ENCODE measurements at regions not wholly inside any gene's neighbourhood (a gene's known extent, or its start where the extent isn't known, plus 50 kb on each side); places are given as distances from the start of the nearest gene placed in this dataset.
"Not testable (repeated sequence)": the region's sequence is repeated elsewhere in the genome, so short reads cannot be mapped to it uniquely, and the experiment has no call there.

DNA sequence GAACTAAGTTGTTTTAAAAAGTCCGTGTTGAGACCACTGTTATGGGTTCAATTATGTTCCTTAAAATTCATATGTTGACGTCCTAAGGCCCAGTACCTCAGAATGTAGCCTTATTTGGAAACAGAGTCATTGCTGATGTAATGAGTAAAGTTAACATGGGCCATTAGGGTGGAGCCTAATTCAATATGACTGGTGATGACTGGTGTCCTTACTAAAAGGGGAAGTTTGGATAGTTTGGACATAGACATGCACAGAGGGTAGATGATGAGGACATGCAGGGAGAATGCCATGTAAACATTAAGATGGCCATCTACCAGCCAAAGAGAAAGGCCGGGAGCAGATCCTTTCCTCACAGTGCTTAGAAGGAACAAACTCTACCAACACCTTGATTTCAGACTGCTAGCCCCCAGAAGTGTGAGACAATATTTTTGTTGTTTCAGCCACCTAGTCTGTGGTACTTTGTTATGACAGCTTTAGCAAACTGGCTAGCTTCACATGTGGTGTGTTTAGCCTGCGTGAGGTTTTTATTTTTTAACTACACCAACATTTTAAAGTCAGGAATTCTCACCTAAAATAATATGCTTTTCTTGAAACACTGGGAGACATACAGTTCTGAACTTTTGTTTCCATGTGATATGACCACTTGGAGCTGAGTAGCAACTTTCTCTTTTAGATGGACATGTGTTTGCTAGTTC lies 135.3 kb downstream of the YIPF5 start:
- no peak overlapping the region for H3K4me3 ChIP-seq (ENCODE audit: low read length)

DNA sequence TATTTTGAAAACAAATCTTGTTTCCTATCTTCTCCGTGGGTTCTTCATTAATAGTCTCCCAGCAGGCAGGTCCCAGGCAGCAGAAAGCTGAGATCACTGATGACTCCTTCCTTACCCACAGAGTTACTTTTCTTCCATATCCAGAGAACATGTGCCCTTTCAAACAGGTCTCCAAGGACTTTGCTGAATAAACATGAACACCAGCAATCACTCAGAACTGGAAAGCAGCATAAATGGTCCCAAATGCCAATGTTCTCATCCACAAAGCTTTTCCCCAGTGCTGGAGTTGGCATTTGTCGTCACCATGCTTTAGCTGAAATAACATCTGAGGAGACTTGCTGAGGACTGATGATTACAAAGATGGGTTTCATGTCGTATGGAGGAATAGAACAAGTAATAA lies 134.0 kb downstream of the YIPF5 start:
- Histone ChIP-seq H3K9me3 (ENCODE audit: insufficient read depth, low read depth, low read length) (no peaks in the 10 kb centered on the region), H3K27me3 (ENCODE audit: insufficient read depth, low read length) (no peaks in the 10 kb centered on the region), H3K4me1 (ENCODE audit: insufficient read depth, low read length) (no peaks in the 10 kb centered on the region), H3K4me3 (ENCODE audit: low read length) (no peak overlapping the region), H3K9ac (ENCODE audit: low read depth, low read length) (no peak overlapping the region), H3K27ac (ENCODE audit: low read length) (no peak overlapping the region), H3K36me3 (ENCODE audit: insufficient read depth, low read depth, low read length) (no peaks in the 10 kb centered on the region)

More for the DNA sequence above, 135.3 kb downstream of the YIPF5 start:
- Histone ChIP-seq H3K4me1 (ENCODE audit: insufficient read depth, low read length) (no peaks in the 10 kb centered on the region), H3K9ac (ENCODE audit: low read depth, low read length) (no peak overlapping the region), H3K36me3 (ENCODE audit: insufficient read depth, low read depth, low read length) (no peaks in the 10 kb centered on the region), H3K27me3 (ENCODE audit: insufficient read depth, low read length) (no peaks in the 10 kb centered on the region), H3K27ac (ENCODE audit: low read length) (no peak overlapping the region), H3K9me3 (ENCODE audit: insufficient read depth, low read depth, low read length) (no peaks in the 10 kb centered on the region)

DNA sequence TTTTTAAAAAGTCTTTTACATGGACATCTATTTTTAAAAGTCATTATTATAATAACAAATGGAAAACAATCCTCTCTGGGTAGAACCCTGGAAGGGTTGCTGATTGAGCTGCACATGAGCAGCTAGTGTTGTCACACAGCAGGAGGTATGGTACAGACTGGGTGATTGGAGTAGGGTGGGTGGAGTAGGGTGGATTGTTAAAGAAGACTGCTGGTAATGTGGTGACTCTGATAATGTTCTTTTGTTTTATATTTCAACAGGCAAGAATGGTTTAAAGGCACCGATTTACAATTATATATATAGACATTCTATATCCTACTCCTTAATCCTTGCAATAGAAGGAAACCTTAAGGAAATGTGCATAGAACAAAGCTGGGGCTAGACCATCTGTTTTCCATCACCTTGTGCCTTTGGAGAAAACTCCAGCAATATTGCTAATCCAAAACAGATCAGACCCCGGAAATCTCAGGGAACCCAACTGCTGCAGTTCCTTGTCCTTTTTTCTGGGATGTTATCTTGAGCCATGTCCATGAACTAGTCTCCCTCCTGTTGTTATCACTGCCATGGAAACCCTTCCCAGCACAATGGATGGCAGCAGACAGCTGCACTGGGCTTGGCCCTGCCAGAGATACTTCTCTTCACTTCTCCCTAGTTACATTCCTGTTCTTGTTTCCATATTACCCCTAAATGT lies 129.7 kb downstream of the YIPF5 start:
- Histone ChIP-seq H3K36me3 (ENCODE audit: insufficient read depth, low read depth, low read length) (no peaks in the 10 kb centered on the region), H3K27me3 (ENCODE audit: insufficient read depth, low read length) (no peaks in the 10 kb centered on the region), H3K9ac (ENCODE audit: low read depth, low read length) (no peak overlapping the region), H3K4me3 (ENCODE audit: low read length) (no peak overlapping the region), H3K9me3 (ENCODE audit: insufficient read depth, low read depth, low read length) (no peaks in the 10 kb centered on the region), H3K4me1 (ENCODE audit: insufficient read depth, low read length) (no peaks in the 10 kb centered on the region), H3K27ac (ENCODE audit: low read length) (no peak overlapping the region)

DNA sequence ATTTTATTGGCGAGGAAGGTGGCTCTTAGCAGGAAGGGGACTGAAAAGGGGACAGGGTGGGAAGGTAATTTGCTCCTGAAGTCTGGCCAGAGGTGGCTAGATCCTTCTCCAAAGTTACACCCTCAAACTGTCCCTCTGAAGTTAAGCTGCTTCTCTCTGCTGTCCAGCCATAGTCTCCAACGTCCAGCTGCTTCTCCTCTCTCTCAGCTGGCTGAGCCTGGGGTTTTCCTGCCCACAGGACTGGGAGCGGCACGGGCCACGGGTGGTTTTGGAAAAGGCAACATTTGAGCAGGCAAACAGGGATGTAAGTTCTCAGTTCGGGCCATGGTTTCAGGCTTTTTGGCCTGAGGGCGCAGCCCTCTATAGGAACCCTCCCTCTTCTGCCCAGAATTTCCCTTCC lies 128.3 kb downstream of the YIPF5 start:
- Histone ChIP-seq H3K4me3 (ENCODE audit: low read length) (no peak overlapping the region), H3K27me3 (ENCODE audit: insufficient read depth, low read length) (no peaks in the 10 kb centered on the region), H3K27ac (ENCODE audit: low read length) (no peak overlapping the region), H3K36me3 (ENCODE audit: insufficient read depth, low read depth, low read length) (no peaks in the 10 kb centered on the region), H3K4me1 (ENCODE audit: insufficient read depth, low read length) (no peaks in the 10 kb centered on the region), H3K9me3 (ENCODE audit: insufficient read depth, low read depth, low read length) (no peaks in the 10 kb centered on the region), H3K9ac (ENCODE audit: low read depth, low read length) (no peak overlapping the region)

DNA sequence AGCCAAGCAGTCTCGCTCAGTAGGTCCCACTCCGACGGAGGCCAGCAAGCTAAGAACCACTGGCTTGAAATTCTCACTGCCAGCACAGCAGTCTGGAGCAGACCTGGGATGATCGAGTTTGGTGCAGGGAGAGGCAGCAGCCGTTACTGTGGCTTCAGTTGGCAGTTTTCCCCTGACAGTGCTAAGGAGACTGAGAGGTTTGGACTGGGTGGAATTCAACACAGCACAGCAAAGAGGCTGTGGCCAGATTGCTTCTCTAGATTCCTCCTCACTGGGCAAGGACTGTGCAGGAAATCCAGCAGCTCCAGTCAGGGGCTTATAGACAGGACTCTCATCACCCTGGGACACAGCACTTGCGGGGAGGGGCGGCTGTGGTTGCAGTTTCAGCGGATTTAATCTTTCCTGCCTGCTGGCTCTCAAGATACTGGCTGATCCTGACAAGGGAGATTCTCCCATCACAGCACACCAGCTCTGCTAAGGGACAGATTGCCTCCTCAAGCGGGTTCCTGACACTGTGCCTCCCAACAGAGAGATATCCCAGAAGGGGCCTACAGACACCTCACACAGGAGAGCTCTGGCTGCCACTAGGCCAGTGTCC lies 122.1 kb downstream of the YIPF5 start:
- no peak overlapping the region for H3K27ac ChIP-seq (ENCODE audit: low read length)
- H3K4me3 ChIP-seq (ENCODE audit: low read length): no peak overlapping the region
- no peaks in the 10 kb centered on the region for H3K27me3 ChIP-seq (ENCODE audit: insufficient read depth, low read length)
- no peaks in the 10 kb centered on the region for H3K9me3 ChIP-seq (ENCODE audit: insufficient read depth, low read depth, low read length)
- no peak overlapping the region for H3K9ac ChIP-seq (ENCODE audit: low read depth, low read length)
- no peaks in the 10 kb centered on the region for H3K4me1 ChIP-seq (ENCODE audit: insufficient read depth, low read length)
- no peaks in the 10 kb centered on the region for H3K36me3 ChIP-seq (ENCODE audit: insufficient read depth, low read depth, low read length)

DNA sequence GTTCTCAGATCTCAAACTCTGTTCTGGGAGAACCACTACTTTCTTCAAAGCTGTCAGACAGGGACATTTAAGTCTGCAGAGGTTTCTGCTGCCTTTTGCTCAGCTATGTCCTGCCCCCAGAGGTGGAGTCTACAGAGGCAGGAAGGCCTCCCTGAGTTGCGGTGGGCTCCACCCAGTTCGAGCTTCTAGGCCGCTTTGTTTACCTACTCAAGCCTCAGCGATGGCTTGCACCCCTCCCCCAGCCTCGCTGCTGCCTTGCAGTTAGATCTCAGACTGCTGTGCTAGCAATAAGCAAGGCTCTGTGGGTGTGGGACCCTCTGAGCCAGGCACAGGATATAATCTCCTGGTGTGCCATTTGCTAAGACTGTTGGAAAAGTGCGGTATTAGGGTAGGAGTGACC lies 115.1 kb downstream of the YIPF5 start:
- not testable (repeated sequence) for H3K4me3 ChIP-seq (ENCODE audit: low read length); H3K36me3 ChIP-seq (ENCODE audit: insufficient read depth, low read depth, low read length); H3K27ac ChIP-seq (ENCODE audit: low read length); H3K9ac ChIP-seq (ENCODE audit: low read depth, low read length); H3K27me3 ChIP-seq (ENCODE audit: insufficient read depth, low read length); H3K4me1 ChIP-seq (ENCODE audit: insufficient read depth, low read length)
- peaks cover 16% of the 10 kb centered on the region for H3K9me3 ChIP-seq (ENCODE audit: insufficient read depth, low read depth, low read length)

DNA sequence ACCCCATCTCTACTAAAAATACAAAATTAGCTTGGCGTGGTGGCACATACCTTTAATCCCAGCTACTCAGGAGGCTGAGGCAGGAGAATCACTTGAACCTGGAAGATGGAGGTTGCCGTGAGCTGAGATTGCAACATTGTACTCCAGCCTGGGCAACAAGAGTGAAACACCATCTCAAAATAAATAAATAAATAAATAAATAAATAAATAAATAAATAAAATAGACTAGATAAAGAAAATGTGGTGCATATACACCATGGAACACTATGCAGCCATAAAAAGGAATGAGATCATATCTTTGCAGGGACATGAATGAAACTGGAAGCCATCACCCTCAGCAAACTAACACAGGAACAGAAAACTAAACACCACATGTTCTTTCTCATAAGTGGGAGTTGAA lies 110.4 kb downstream of the YIPF5 start:
- not testable (repeated sequence) for H3K36me3 ChIP-seq (ENCODE audit: insufficient read depth, low read depth, low read length); H3K9ac ChIP-seq (ENCODE audit: low read depth, low read length); H3K4me1 ChIP-seq (ENCODE audit: insufficient read depth, low read length); H3K27me3 ChIP-seq (ENCODE audit: insufficient read depth, low read length); H3K27ac ChIP-seq (ENCODE audit: low read length); H3K4me3 ChIP-seq (ENCODE audit: low read length)
- peaks cover 21% of the 10 kb centered on the region for H3K9me3 ChIP-seq (ENCODE audit: insufficient read depth, low read depth, low read length)

DNA sequence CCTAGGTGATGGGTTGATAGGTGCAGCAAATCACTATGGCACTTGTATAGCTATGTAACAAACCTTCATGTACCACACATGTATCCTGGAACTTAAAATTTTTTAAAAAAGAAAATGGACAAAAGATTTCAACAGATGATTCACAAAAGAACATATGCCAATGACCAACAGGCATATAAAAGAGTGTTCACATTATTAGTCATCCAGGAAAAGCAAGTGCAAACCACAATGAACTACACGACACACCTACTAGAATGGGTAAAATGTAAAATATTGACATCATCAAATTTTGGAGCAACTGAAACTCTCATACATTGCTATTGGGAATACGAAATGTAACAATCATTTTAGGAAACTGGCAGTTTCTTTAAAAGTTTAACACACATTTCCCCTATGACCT lies 109.9 kb downstream of the YIPF5 start:
- peaks cover 21% of the 10 kb centered on the region for H3K9me3 ChIP-seq (ENCODE audit: insufficient read depth, low read depth, low read length)
- no peak overlapping the region for H3K4me3 ChIP-seq (ENCODE audit: low read length)
- H3K4me1 ChIP-seq (ENCODE audit: insufficient read depth, low read length): no peaks in the 10 kb centered on the region
- no peak overlapping the region for H3K9ac ChIP-seq (ENCODE audit: low read depth, low read length)
- H3K36me3 ChIP-seq (ENCODE audit: insufficient read depth, low read depth, low read length): no peaks in the 10 kb centered on the region
- no peak overlapping the region for H3K27ac ChIP-seq (ENCODE audit: low read length)
- H3K27me3 ChIP-seq (ENCODE audit: insufficient read depth, low read length): no peaks in the 10 kb centered on the region

DNA sequence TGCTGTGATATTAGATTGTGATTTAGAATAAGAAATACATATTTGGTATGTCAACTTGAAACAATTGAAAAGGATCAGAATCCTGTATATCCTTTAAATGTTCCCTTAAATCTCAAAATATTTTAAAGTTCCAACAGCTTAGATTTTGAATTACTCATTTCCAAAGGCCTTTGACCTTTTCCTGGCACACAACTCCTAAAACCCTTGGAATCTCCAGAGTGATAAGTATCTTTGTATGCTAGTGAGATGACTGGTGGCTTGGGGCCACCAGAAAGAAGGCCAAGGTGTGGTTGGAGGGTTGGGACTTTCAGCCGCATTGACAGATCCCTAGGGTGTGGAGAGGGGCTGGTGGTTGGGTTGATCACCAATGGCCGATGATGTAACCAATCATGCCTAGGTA lies 104.7 kb downstream of the YIPF5 start:
- Histone ChIP-seq H3K9me3 (ENCODE audit: insufficient read depth, low read depth, low read length) (peaks cover under 1% of the 10 kb centered on the region), H3K9ac (ENCODE audit: low read depth, low read length) (no peak overlapping the region), H3K4me1 (ENCODE audit: insufficient read depth, low read length) (no peaks in the 10 kb centered on the region), H3K36me3 (ENCODE audit: insufficient read depth, low read depth, low read length) (no peaks in the 10 kb centered on the region), H3K4me3 (ENCODE audit: low read length) (no peak overlapping the region), H3K27me3 (ENCODE audit: insufficient read depth, low read length) (no peaks in the 10 kb centered on the region), H3K27ac (ENCODE audit: low read length) (no peak overlapping the region)

DNA sequence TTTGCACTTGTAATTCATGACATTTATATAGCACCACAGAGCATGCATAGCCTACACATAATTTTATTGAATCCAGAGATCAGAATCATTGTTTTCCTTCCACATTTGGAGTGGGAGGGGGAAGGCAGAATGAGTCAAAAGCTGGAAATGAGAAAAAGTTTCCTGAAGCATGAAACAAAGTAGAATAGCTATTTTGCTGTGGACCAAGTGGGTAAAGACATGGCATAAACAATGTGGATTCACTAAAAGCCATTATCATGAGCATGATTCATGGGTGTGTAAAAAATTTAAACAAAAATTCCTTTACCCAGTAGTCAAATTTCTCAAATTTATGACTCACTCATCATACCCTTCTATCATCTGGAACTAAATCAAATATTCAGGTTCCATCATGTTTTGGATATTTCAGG lies 97.9 kb downstream of the YIPF5 start:
- Histone ChIP-seq H3K4me3 (ENCODE audit: low read length) (no peak overlapping the region), H3K27me3 (ENCODE audit: insufficient read depth, low read length) (no peaks in the 10 kb centered on the region), H3K9me3 (ENCODE audit: insufficient read depth, low read depth, low read length) (0 out of 2 replicates have a peak, but pooled peaks cover 8% of the 10 kb centered on the region), H3K27ac (ENCODE audit: low read length) (no peak overlapping the region), H3K4me1 (ENCODE audit: insufficient read depth, low read length) (peaks cover 3% of the 10 kb centered on the region; the same call in 1 of the 2 replicates), H3K9ac (ENCODE audit: low read depth, low read length) (no peak overlapping the region), H3K36me3 (ENCODE audit: insufficient read depth, low read depth, low read length) (no peaks in the 10 kb centered on the region)

DNA sequence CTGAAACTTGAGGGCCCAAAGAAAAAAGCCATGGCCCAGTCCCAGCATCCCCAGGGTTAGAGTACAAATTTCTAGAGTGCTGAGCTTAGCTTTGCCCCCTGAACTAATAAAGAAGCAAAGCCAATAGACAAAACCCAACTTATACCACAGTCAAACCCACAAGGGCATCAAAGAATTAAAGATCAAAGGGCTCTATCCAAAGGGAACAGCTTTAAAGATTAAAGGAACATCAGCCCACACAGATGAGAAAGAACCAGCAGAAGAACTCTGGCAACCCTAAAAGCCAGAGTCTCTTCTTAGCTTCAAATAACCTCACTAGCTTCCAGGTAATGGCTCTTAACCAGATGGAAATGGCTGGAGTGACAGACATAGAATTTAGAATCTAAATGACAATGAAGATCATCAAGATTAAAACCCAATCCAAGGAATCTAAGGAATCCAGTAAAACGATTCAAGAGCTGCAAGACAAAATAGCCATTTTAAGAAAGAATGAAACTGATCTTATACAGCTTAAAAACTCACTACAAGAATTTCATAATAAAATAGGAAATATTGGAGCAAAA lies 93.9 kb downstream of the YIPF5 start:
- no peaks in the 10 kb centered on the region for H3K27me3 ChIP-seq (ENCODE audit: insufficient read depth, low read length)
- peaks cover 25% of the 10 kb centered on the region; the same call in 1 of the 2 replicates for H3K9me3 ChIP-seq (ENCODE audit: insufficient read depth, low read depth, low read length)
- no peaks in the 10 kb centered on the region for H3K36me3 ChIP-seq (ENCODE audit: insufficient read depth, low read depth, low read length)
- H3K4me3 ChIP-seq (ENCODE audit: low read length): no peak overlapping the region
- H3K9ac ChIP-seq (ENCODE audit: low read depth, low read length): no peak overlapping the region
- no peak overlapping the region for H3K27ac ChIP-seq (ENCODE audit: low read length)
- peaks cover 3% of the 10 kb centered on the region; the same call in 1 of the 2 replicates for H3K4me1 ChIP-seq (ENCODE audit: insufficient read depth, low read length)

DNA sequence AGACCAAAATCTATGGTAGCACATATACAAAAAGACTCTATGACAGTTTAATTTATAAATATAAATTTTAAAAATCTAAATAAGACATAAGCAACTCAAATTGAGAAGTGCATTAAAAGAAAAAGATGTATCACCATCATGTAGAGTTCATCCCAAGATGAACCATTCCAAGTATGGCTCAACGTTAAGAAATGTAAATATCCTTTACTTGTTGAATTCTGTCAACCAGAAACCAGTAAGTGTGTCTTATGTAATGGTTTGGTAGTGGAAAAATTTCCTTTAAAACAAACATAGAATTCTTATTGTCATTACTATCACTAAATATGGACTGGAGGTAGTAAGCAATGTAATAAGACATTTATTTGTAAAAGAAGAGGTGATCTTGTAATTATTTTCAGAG lies 87.3 kb downstream of the YIPF5 start:
- Histone ChIP-seq H3K27ac (ENCODE audit: low read length) (no peak overlapping the region), H3K9me3 (ENCODE audit: insufficient read depth, low read depth, low read length) (peaks cover 29% of the 10 kb centered on the region; the same call in 1 of the 2 replicates), H3K27me3 (ENCODE audit: insufficient read depth, low read length) (no peaks in the 10 kb centered on the region), H3K36me3 (ENCODE audit: insufficient read depth, low read depth, low read length) (no peaks in the 10 kb centered on the region), H3K4me3 (ENCODE audit: low read length) (no peak overlapping the region), H3K9ac (ENCODE audit: low read depth, low read length) (no peak overlapping the region), H3K4me1 (ENCODE audit: insufficient read depth, low read length) (no peaks in the 10 kb centered on the region)

Measured in iPS-20b (cell line).